ENCODE measurements at regions not wholly inside any gene's neighbourhood (a gene's known extent, or its start where the extent isn't known, plus 50 kb on each side); places are given as distances from the start of the nearest gene placed in this dataset.

DNA sequence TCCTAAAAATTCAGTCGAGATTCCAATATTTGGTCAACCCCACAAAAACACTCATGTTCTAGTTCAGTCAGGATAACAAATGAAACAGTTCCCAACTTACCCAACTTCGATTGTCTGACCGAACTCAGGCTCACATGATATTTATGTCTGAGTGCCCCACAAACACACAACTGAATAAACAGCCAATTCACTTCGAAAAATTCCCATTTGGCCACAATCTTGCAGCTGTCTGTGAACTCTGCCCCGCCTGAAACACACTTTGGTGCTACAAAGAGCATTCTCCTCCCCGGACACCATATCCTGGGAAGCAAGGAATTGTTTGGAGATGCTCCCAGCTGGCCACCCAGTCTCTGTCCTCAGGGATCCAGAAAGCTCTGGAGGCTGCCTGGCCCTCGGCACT, 52.9 kb upstream of the SIM2 start:
- H3K4me3 ChIP-seq (ENCODE audit: low read depth in 1 of 3, low read length in 3 of 3): no peak overlapping the region
- H3K4me1 ChIP-seq (ENCODE audit: control insufficient read depth in 3 of 3, insufficient read depth in 2 of 3, low read depth in 1 of 3, low read length in 2 of 3): no peaks in the 10 kb centered on the region
- H3K27ac ChIP-seq (ENCODE audit: low read depth in 1 of 3, low read length in 2 of 3): no peak overlapping the region
- FAIRE-seq (no peak), DNase-seq (no peak)
- 68 to 83% (median 82%) methylated on average over 7 of the region's 7 CpGs for WGBS, 3 donors
- H3K9me3 ChIP-seq (ENCODE audit: control insufficient read depth in 2 of 2, insufficient read depth in 1 of 2, low read depth in 1 of 2, low read length in 1 of 2): no peaks in the 10 kb centered on the region
- peaks cover 0 to 4% (median 0%) of the 10 kb centered on the region in 3 donors for H3K27me3 ChIP-seq (ENCODE audit: control insufficient read depth in 3 of 3, insufficient read depth in 3 of 3, low read length in 3 of 3)
- H3K36me3 ChIP-seq (ENCODE audit: control insufficient read depth in 3 of 3, insufficient read depth in 2 of 3, low read depth in 1 of 3, low read length in 3 of 3): no peaks in the 10 kb centered on the region

DNA sequence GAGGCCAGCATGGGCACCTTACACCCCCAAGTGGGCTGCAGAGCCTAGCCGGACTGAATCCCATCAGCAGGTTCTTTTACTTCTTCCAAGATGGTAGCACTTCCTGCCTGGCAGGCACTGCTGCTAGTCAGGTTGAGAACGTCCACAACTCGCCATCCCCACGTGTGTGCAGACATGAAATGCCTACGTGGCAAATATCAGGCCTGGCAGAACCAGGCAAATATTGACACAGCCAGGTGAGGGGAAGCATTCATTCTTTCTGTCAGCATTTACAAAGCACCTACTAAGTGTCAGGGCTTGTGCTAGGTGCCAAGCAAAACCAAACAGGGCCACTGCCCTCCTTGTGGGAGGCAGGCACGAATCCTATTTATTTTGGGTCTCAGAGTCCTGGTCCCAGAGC, 52.3 kb upstream of the SIM2 start:
- FAIRE-seq (no peak), DNase-seq (no peak)
- H3K4me1 ChIP-seq (ENCODE audit: control insufficient read depth in 3 of 3, insufficient read depth in 2 of 3, low read depth in 1 of 3, low read length in 2 of 3): no peaks in the 10 kb centered on the region
- H3K27ac ChIP-seq (ENCODE audit: low read depth in 1 of 3, low read length in 2 of 3): no peak overlapping the region
- H3K27me3 ChIP-seq (ENCODE audit: control insufficient read depth in 3 of 3, insufficient read depth in 3 of 3, low read length in 3 of 3): peaks cover 0 to 4% (median 0%) of the 10 kb centered on the region in 3 donors
- H3K36me3 ChIP-seq (ENCODE audit: control insufficient read depth in 3 of 3, insufficient read depth in 2 of 3, low read depth in 1 of 3, low read length in 3 of 3): no peaks in the 10 kb centered on the region
- no peaks in the 10 kb centered on the region for H3K9me3 ChIP-seq (ENCODE audit: control insufficient read depth in 2 of 2, insufficient read depth in 1 of 2, low read depth in 1 of 2, low read length in 1 of 2)
- WGBS, 3 donors: 81 to 87% (median 81%) methylated on average over 6 of the region's 6 CpGs
- H3K4me3 ChIP-seq (ENCODE audit: low read depth in 1 of 3, low read length in 3 of 3): no peak overlapping the region

GRCh38 chr21:36647279-36648093, 51.4 kb upstream of the SIM2 start:
- Histone ChIP-seq H3K4me3 (ENCODE audit: low read depth in 1 of 3, low read length in 3 of 3) (no peak overlapping the region), H3K27me3 (ENCODE audit: control insufficient read depth in 3 of 3, insufficient read depth in 3 of 3, low read length in 3 of 3) (peaks cover 0 to 6% (median 0%) of the 10 kb centered on the region in 3 donors), H3K27ac (ENCODE audit: low read depth in 1 of 3, low read length in 2 of 3) (no peak overlapping the region), H3K4me1 (ENCODE audit: control insufficient read depth in 3 of 3, insufficient read depth in 2 of 3, low read depth in 1 of 3, low read length in 2 of 3) (no peaks in the 10 kb centered on the region), H3K9me3 (ENCODE audit: control insufficient read depth in 2 of 2, insufficient read depth in 1 of 2, low read depth in 1 of 2, low read length in 1 of 2) (no peaks in the 10 kb centered on the region), H3K36me3 (ENCODE audit: control insufficient read depth in 3 of 3, insufficient read depth in 2 of 3, low read depth in 1 of 3, low read length in 3 of 3) (no peaks in the 10 kb centered on the region)
- FAIRE-seq (no peak), DNase-seq (no peak)
- WGBS, 3 donors: 44 to 49% (median 48%) methylated on average over 15 of the region's 15 CpGs

Measured in small intestine (tissue), 7 donors.